RPMI7951 (cell line): ENCODE measurements at regions not wholly inside any gene's neighbourhood (a gene's known extent, or its start where the extent isn't known, plus 50 kb on each side); places are given as distances from the start of the nearest gene placed in this dataset.

Experiments used
- DNase-seq: peaks from one replicate; pipeline ENCODE4 v3.0.0-alpha.2; 2012; ENCODE audit warnings: low read depth

DNA sequence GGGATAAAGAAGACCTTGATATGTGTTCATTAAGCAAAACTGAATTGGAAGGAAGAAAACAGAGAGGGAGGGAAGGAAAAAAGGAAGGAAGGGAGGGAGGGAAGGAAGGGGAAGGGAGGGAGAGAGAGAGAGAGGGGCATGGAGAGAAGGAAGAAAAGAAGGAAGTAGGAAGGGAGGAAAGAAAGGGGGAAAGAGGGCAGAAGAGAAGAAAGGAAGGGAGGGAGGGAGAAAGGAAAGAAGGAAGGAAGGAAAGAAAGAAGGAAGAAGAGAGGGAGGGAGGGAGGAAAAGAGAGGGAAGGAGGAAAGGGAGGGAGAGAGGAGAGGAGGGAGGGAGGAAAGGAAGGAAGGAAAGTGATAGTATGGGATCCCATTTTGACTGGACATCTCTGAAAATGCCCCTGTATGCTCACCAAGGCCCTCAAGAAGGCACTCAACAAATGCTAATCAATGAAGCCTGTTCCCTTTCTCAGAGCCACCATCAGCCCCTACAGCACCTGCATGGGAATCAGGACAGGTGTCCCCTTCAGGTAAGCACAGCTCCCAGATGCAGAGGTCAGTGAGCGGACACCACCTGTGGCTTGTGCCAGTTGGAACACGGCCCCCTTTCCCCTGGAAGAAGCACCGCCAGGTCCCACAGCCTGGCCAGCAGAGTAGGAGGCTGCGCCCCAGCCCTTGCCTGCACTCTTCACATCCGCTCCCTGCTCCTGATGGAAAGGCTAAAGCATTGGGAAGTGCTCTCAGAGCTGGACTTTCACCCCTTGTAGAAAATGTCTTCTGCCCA is 161.4 kb upstream of the DIO3 start:
- DNase-seq = no peak

DNA sequence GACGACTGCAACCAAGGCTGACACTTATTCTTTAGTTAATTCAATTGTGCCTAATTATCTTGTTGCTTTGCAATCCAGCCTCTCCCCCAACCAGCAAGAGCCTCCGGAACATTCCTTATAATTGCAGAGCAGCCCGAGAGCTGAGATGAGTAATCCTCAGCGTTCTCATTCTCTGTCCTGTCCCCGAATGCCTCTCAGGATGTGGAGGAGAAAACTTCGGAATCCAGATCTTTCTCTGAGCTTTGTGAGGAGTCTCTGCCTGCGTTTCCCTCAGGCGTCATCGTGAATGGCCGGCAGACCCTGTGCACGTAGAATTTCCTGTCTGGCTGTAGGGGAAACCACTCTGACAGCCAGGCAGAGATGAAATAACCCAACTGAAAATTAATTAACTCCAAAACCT is 160.5 kb upstream of the DIO3 start:
- peak; percentile 1 for DNase-seq

- no peak for DNase-seq
Observed at GRCh38 chr14:101402936-101403660, 158.2 kb upstream of the DIO3 start.

DNA sequence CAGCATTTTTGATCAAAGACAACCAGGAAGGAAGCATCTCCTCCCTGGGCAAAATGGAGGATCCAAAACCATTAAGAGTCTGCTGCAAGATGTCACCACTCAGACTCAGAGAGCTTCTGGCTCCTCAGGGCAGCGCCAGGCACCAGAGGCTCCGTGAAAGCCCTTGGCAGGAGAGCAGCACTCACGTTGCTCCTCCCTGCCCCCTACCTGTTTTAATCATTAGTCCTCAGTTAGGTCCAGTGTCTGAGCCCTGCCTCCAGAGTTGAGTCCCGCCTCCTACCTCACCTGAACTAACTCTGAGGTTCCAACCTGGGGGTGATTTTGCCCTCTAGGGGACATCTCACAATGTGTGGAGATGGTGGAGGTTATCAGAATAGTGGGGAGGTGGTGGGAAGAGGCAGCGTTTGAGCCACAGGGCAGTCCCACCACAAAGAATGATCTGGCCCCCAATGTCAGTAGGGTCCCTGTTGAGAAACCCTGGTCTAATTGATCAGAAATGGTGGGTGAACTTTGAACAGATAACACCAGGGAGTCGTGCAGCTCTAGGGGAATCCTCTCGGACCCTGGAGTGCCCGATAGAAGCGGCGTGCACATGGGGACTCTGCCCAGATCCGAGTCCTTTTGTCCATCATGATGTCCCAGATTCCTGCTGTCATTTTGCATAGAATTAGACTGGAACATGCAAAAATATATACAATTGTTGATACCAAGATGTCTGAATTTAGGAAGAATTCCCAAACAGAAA is 156.7 kb upstream of the DIO3 start:
- DNase-seq = no peak

DNA sequence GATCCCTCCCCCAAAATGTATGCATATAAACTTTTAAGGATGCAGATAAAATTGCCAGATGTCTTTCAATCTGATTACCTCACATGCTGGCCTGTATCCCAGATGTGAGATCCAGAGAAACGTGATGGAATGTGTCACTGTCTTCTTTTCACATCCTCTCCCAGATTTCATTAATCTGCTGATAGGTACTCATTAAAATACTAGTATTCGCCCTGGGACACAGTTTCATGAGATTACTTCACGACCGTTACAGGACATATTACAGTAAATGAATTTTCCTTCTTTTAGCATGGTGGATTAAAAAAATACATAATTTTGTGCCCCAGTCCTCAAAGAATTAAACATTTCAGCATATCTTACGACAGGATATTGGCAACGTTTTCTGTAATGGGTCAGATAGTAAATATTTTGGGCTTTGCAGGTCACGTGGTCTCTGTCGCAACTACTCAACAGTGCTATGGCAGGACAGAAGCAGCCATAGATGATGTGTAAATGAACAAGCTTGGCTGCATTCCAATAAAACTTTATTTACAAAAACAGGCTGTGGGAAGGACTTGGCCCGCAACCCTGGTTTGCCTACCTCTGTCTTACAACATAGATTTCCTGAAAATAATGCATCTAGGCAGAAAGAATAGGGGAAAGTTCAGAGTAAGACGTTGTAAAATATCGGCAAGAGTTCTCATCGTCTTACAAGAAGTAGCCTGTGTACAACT is 156.0 kb upstream of the DIO3 start:
- no peak for DNase-seq

GRCh38 chr14:101406921-101407320 is 154.4 kb upstream of the DIO3 start:
- DNase-seq = no peak

DNA sequence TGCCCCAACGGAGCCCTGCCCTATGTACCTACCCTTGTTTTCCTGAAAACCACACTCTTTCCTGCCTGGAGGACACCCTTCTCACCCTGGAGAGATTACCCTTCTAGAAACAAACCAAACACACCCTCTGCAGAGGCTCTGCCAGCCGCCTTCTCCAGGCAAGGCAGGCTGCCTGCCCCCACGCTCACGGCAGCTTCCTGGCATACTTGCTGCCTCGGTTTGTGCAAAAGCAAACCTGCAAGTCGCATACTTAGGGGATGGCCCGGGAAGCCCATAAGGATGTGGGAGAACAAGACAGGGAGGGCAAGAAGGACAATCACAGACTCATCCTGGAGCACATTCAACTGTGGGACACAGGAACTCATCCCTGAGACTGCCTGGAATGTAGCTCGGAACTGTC is 154.0 kb upstream of the DIO3 start:
- DNase-seq = no peak

- DNase-seq = no peak
Observed at GRCh38 chr14:101408077-101408831, 153.0 kb upstream of the DIO3 start.

DNA sequence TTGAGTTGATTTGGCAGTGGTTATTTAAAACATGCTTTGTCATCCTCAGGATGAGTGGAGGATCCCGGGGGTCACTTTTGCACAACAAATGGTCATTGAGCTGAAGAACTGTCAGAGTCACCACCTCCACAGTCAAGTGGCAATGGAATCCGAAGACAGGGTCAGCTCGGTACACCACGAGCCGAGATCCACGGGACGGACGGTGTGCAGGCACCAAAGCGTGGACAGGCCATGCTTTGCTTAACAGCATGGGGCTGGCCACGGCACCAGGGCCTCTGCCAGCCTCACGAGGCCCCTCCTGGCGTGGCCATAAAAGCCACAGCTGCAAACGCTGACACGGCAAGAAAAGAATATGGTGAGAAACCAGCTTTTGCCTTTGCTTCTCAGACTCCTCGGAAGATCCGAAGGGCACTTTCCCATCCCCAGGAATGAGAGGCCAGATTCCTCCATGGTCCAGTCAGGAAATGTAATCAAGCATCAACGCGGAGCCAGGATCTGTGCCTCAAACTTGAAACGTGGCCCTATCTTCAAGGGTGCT is 152.2 kb upstream of the DIO3 start:
- no peak for DNase-seq

GRCh38 chr14:101410126-101410525 is 151.2 kb upstream of the DIO3 start:
- DNase-seq = no peak

GRCh38 chr14:101411151-101411550 is 150.1 kb upstream of the DIO3 start:
- no peak for DNase-seq

DNA sequence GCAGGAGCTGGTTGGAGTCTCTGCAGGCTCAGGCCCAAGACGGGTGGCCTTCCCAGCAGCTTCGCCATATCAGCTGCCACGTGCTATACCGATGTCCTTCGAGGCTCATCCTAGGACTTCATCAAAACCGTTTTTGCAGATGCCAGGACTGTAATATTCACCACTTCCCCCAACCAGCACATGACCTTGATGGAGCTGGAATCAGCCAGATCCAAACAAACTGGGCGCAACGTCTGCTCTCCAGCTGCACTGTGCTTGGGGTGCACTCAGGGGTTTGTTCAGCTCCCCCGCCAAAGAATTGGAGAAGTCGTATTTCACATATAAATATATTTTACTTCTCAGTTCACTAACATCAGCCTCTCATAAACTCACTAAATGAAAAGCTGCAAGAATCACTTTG is 149.5 kb upstream of the DIO3 start:
- DNase-seq = no peak

- peak; percentile 3 for DNase-seq
Observed at GRCh38 chr14:101412739-101413138, 148.6 kb upstream of the DIO3 start.

DNA sequence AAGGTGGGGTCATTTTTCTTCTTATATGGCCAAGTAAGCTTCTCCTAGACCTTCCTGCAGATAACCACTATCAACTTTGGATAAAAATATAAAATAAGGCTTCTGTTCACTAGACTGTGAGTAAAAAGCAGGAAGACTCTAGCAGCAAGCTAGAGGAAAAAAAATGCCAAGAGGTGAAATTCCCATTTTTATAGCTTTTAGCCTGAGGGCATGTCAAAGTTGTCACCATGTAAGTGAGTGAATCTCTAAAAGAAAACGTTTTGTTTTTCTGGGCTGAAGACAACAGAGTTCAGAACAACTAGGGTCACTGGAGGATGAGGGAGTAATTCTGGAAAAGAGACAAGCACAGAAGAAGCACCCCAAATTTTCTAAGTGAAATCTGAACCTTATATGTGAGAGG is 143.9 kb upstream of the DIO3 start:
- DNase-seq = no peak

DNA sequence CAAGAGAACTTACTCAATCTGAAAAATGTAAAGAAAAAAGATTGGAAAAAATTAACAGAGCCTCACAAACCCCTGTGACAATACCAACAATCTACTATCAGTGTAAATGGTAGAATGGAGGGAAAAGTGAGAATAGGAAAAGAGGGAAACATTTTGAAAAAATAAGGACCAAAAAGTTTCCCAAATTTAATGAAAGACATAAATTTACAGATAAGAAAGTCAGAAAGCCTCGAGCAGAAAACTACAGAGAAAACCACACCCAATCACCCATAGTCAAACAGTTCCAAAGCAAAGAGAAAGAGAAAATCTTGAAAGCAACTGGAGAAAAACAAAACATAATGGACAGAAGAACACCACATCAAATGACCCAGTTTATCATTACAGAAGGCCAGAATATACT is 142.7 kb upstream of the DIO3 start:
- DNase-seq = no peak

DNA sequence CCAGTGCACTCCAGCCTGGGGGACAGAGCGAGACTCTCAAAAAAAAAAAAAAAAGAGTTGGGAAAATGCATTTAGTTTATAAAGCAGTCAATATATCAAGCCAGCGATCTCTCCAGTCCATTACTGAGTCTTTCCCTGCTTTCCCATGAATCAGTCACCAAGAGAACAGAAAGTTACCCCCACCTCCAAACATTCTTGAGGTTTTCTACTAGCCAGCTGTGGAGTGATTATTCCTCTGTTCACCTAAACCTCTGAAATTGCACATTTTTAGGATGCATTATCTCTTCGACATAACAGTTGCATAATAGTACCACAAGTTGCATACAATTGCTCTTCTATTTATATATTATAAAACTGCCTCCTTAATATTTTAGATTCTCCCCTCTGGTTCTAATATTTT is 134.8 kb upstream of the DIO3 start:
- DNase-seq = no peak

- DNase-seq = no peak
Observed at GRCh38 chr14:101428409-101428808, 132.9 kb upstream of the DIO3 start.

- no peak for DNase-seq
Observed at GRCh38 chr14:101435546-101435945, 125.7 kb upstream of the DIO3 start.

GRCh38 chr14:101439023-101439422 is 122.3 kb upstream of the DIO3 start:
- no peak for DNase-seq

- DNase-seq = no peak
Observed at GRCh38 chr14:101440496-101440895, 120.8 kb upstream of the DIO3 start.

DNA sequence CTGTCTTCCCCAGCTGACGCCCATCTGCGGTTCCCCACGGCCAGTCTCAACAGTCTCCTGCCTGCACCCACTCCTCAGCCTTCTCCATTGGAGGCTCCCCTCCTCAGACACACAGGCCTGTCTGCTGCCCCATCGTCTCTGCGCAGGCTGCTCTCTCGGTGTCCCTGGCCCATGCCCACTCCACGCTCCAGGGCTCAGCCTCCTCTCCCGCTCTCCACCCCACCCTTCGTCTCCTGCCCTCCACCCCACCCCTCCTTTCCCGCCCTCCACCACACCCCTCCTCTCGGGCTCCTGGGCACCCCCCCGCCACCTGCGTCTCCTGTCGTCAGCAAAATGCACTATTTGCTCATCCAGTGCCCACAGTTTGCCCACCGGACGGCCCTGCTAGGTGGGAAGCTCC is 119.6 kb upstream of the DIO3 start:
- no peak for DNase-seq
